ENCODE measurements at regions not wholly inside any gene's neighbourhood (a gene's known extent, or its start where the extent isn't known, plus 50 kb on each side); places are given as distances from the start of the nearest gene placed in this dataset.
"Not testable (repeated sequence)": the region's sequence is repeated elsewhere in the genome, so short reads cannot be mapped to it uniquely, and the experiment has no call there.

- DNase-seq = no peak
Observed at GRCh38 chr2:16039055-16039454, 98.7 kb downstream of the MYCN start.

- no peak for DNase-seq
Observed at GRCh38 chr2:16038621-16039020, 98.3 kb downstream of the MYCN start.

DNA sequence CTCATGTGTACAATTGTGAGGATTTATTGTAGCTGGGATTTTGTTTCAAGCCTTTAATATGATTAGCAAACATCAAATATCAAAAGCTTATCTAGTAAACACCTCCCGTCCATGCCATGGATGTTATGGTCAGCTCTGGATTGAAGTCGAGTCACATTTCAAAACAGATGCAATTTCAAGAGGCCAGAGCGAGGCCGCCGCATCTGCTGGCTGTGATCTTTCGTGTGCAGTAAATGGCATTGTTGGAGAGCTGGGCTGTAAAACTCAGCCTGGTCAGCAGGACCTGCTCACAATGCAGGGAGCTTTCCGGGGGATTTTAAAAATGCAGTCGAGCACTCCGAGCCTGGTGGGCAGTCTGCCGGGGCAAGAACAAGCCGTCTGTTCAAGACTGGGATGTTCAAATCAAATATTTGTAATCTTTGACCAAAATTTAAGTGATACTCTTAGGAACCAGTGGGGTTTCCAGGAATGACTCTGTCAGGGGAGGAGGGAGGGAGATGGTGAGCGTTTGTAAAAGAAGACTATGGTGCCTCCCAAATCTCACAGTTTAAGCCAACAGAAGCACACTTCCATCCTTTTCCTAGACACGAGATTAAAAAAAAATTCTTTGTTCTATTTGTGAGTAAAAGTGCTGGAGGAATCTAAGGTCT, 97.6 kb downstream of the MYCN start:
- no peak for DNase-seq

DNA sequence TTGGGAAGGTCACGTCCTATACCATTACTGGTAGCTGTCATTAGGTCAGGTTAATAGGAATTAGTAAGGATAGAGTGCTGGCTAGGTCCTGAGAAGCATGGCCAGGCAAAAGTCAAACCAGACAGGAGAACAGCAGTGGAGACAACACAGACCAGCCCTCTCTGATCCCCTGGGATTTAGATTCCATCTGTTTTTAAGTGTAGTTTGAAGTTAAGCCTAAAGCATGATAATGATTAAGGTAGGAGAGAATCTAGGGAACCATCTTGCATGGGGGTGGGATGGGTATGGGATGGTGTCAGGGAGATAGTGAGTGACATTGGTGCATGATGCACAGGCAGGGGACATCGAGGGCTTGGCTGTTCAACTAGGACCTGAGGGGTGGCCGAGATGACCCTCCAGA, 96.6 kb downstream of the MYCN start:
- no peak for DNase-seq

DNA sequence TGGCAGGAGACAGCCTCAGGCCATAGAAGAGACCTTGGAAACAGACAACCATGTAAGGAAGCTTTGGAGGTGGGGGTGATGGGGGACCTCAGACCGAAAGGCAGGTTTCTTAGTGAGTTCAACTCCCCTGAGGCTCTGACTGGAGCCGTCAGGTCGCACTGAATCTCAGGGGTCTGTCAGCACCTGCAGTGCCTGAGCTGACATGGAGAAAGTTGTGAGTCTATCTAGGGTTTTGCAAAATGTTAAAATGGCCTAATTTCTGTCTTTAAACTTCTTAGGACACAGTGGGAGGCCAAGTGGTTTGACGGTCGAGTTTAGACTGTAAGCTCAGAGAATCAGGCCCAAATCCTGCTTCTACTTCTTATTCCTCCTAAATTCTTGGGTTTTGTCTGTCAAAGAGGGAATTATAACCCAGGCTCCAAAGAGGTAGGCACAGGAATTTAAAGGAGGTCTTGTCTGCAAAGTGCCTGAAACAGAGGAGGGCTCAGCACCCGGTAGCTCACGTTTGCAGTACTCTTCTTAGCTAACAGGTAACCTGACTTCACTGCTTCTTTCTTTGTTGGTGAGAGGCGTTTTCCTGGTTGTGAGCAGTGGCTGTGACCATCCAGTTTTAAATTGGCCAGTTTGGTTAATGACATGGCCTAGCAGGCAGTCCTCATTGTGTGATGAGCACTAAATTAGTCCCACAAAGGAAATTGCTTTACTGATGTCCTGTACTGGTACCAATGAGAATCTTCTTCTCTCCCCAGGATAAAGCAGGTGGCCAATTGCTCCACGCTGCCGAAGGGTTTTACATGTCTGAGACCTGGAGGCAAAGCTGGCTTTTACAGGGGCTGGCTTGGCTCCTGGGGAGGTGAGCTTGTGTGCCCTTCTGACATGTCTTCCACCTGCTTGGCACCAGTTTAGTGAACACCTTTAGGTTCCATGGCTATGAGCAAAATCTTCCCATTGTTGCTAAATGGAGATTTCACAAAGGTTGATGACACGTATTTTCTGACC, 95.7 kb downstream of the MYCN start:
- no peak for DNase-seq

- no peak for DNase-seq
Observed at GRCh38 chr2:16034975-16035746, 94.8 kb downstream of the MYCN start.

GRCh38 chr2:16034151-16034974, 94.0 kb downstream of the MYCN start:
- DNase-seq = no peak

GRCh38 chr2:16033032-16033293, 92.6 kb downstream of the MYCN start:
- no peak for DNase-seq

- no peak for DNase-seq
Observed at GRCh38 chr2:16032282-16033031, 92.1 kb downstream of the MYCN start.

DNA sequence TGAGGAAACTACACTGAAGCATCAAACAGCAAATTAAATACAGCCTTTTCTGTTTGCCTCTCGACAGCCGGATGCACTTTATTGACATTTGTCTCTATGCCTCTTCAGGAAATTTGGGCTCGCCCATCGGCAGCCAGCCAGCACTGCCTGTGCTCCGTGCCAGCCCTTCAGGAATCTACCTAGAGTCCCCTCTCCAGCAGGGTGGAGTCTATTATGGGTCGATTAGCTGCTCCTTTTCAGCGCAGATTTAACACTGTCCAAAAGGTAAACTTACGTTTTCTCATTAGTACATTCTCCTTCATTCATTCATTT, 91.5 kb downstream of the MYCN start:
- no peak for DNase-seq

DNA sequence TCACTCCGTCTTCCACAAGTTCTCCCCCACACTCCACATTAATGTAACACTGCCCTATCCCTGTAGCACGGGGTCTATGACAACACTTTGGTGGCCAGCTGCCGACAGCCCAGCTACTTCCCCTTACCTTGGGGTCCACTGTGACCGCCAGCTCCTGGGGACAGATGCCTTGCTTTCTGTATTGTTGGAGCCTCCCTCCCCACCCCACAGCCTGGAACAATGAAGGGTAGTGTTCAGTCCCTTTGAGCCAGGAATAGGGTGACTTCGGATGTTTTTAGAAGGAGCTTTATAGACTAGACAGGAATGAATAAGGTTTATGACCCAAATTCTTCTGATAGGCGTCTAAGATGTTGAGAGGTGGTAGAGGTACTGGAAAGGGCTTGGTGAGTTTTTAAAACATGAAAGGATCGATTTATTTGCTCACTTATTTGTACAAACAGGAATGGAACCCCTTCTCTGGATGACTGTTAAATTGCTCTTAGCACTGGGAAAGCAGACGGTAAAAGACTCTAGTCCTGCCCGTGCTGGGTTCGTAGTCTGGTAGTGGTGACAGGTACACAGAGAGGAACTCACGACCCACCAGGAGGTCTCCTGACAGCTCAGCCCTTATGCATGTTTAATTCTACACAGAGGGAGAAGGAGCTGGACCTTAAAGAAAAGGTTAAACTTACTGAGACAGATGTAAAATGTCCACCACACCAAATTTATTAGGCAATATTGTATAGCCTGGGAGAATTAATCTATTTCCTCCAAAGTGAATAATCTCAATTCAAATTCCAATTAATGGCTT, 90.9 kb downstream of the MYCN start:
- no peak for DNase-seq

- DNase-seq = no peak
Observed at GRCh38 chr2:16030206-16031057, 90.1 kb downstream of the MYCN start.

DNA sequence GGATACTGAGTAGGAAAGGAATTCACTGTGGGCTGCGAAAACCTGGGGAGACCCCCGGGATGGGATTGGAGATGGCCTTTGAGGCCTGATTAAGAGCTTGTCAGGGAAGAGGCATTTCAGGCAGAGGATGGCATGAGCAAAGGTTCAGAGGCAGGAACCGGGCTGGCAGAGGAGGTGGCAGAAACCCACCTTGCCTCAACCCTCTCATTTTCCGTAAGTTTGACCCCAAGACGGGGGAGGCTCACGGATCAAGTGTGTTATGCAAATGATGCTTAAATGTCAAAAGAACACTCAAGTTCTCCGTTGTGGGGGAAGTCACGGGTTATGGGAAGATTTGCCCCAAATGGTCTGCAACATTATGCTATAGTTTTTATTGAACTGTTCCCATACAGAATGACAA, 88.3 kb downstream of the MYCN start:
- DNase-seq = no peak

DNA sequence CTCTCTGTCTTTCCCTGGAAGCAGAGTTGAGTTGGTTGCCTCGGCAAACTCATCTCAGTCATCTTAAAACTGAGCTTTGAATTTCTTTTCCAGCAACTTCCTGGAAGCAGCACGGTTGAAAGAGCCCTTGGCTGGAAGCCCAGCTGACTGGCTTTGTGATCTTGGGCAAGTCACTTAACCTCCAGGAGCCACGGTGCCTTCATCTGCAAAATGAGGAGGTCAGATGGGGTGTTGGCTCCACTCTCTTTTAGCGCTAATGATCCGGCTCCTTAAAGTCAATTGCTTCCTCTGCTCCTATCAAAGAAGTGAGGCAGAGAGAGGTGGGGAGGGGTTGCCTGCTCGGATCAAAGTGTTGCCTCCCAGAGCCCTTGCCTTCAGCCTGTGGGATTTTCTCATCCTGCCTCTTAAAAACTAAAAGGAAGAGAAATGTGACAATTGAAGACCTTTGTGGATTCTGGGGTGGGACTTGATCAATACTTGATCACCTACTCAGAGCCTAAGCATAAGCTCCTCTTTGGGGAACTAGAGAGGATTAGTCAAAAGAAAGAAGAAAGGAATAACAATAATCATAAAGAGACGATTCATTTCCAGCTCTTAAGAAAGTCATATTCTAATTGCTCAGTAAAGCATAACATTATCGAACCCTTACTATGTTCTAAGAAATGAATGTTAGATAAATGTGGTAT, 86.6 kb downstream of the MYCN start:
- no peak for DNase-seq

- no peak for DNase-seq
Observed at GRCh38 chr2:16025876-16026640, 85.7 kb downstream of the MYCN start.

GRCh38 chr2:16025211-16025875, 85.0 kb downstream of the MYCN start:
- no peak for DNase-seq

GRCh38 chr2:16024628-16025027, 84.3 kb downstream of the MYCN start:
- DNase-seq = not testable (repeated sequence)

All from CD4-positive, alpha-beta T cell treated with Interferon alpha-2 for 1 hour (primary cell).